ENCODE measurements at regions not wholly inside any gene's neighbourhood (a gene's known extent, or its start where the extent isn't known, plus 50 kb on each side); places are given as distances from the start of the nearest gene placed in this dataset.

GRCh38 chr11:104365676-104366075 is 201.7 kb upstream of the PDGFD start:
- no peak for DNase-seq (ENCODE audit: low read depth)
- H3K4me3 ChIP-seq (ENCODE audit: low read length): no peak overlapping the region
- TF ChIP-seq CTCF (conservative IDR thresholded peaks at IDR 0.05; ENCODE audit: low read depth, low read length): no peak

GRCh38 chr11:104361975-104362374 is 198.0 kb upstream of the PDGFD start:
- no peak for DNase-seq (ENCODE audit: low read depth)
- no peak overlapping the region for H3K4me3 ChIP-seq (ENCODE audit: low read length)
- no peak for TF ChIP-seq CTCF (conservative IDR thresholded peaks at IDR 0.05; ENCODE audit: low read depth, low read length)

GRCh38 chr11:104352036-104352435 is 188.1 kb upstream of the PDGFD start:
- DNase-seq (ENCODE audit: low read depth): no peak
- H3K4me3 ChIP-seq (ENCODE audit: low read length): no peak overlapping the region
- TF ChIP-seq CTCF (conservative IDR thresholded peaks at IDR 0.05; ENCODE audit: low read depth, low read length): no peak

GRCh38 chr11:104343578-104343977 is 179.6 kb upstream of the PDGFD start:
- DNase-seq (ENCODE audit: low read depth): no peak
- TF ChIP-seq CTCF (conservative IDR thresholded peaks at IDR 0.05; ENCODE audit: low read depth, low read length): peak; percentile 46

GRCh38 chr11:104340590-104340989 is 176.6 kb upstream of the PDGFD start:
- no peak overlapping the region for H3K4me3 ChIP-seq (ENCODE audit: low read length)
- no peak for TF ChIP-seq CTCF (conservative IDR thresholded peaks at IDR 0.05; ENCODE audit: low read depth, low read length)
- no peak for DNase-seq (ENCODE audit: low read depth)

More at GRCh38 chr11:104343578-104343977, 179.6 kb upstream of the PDGFD start:
- H3K4me3 ChIP-seq (ENCODE audit: low read length): no peak overlapping the region

- TF ChIP-seq CTCF (conservative IDR thresholded peaks at IDR 0.05; ENCODE audit: low read depth, low read length): no peak
- no peak for DNase-seq (ENCODE audit: low read depth)
- H3K4me3 ChIP-seq (ENCODE audit: low read length): no peak overlapping the region
These were observed 175.5 kb upstream of the PDGFD start for GRCh38 chr11:104339380-104339831.

- DNase-seq (ENCODE audit: low read depth): no peak
- TF ChIP-seq CTCF (conservative IDR thresholded peaks at IDR 0.05; ENCODE audit: low read depth, low read length): no peak
- H3K4me3 ChIP-seq (ENCODE audit: low read length): no peak overlapping the region
These were observed 174.2 kb upstream of the PDGFD start for GRCh38 chr11:104338186-104338585.
